GM23338 (cell line): ENCODE measurements at regions not wholly inside any gene's neighbourhood (a gene's known extent, or its start where the extent isn't known, plus 50 kb on each side); places are given as distances from the start of the nearest gene placed in this dataset.

Experiments
- ATAC-seq: fragments of 200-7000 bp; cut with Tn5 transposase; 3 replicates; pipeline ENCODE4 v1.9.1; 2020
- DNase-seq: peaks from one replicate; pipeline ENCODE4 v3.0.0-alpha.2; 2015; ENCODE audit warnings: low spot score
- H2AFZ ChIP-seq: fragments of 200-600 bp; sonication (generic); 2 replicates; pipeline ENCODE4 v1.8.0; 2016; ENCODE audit warnings: antibody characterized with exemption, mild to moderate bottlenecking, moderate library complexity
- H3F3A ChIP-seq: fragments of 200-600 bp; sonication (generic); replicated peaks from 2 replicates; pipeline ENCODE4 v1.8.0; 2017; ENCODE audit warnings: antibody characterized with exemption, mixed run types, low read depth
- H3K27ac ChIP-seq: fragments of 200-600 bp; sonication (generic); 2 replicates; pipeline ENCODE4 v1.6.1; 2016; ENCODE audit warnings: low read depth
- H3K27me3 ChIP-seq: fragments of 200-600 bp; sonication (generic); 2 replicates; pipeline ENCODE4 v1.8.0; 2016; ENCODE audit warnings: mild to moderate bottlenecking, mixed run types, moderate library complexity; ENCODE audit not compliant: insufficient read depth
- H3K36me3 ChIP-seq: fragments of 200-600 bp; sonication (generic); 2 replicates; pipeline ENCODE4 v1.8.0; 2016; ENCODE audit warnings: mild to moderate bottlenecking; ENCODE audit not compliant: insufficient read depth
- H3K4me1 ChIP-seq: fragments of 200-600 bp; sonication (generic); 2 replicates; pipeline ENCODE4 v1.8.0; 2016; ENCODE audit warnings: mild to moderate bottlenecking, moderate library complexity; ENCODE audit not compliant: insufficient read depth
- H3K4me2 ChIP-seq: fragments of 200-600 bp; sonication (generic); 2 replicates; pipeline ENCODE4 v1.7.1; 2017; ENCODE audit warnings: mixed run types
- H3K4me3 ChIP-seq: fragments of 200-600 bp; sonication (generic); 2 replicates; pipeline ENCODE4 v1.6.1; 2016; ENCODE audit warnings: mixed run types
- H3K79me2 ChIP-seq: fragments of 200-600 bp; sonication (generic); replicated peaks from 2 replicates; pipeline ENCODE4 v1.8.0; 2017; ENCODE audit warnings: mild to moderate bottlenecking; ENCODE audit not compliant: insufficient read depth
- H3K9me2 ChIP-seq: fragments of 200-600 bp; sonication (generic); 2 replicates; pipeline ENCODE4 v1.8.0; 2017; ENCODE audit not compliant: insufficient read depth
- H4K20me1 ChIP-seq: fragments of 200-600 bp; sonication (generic); replicated peaks from 2 replicates; pipeline ENCODE4 v1.8.0; 2017; ENCODE audit warnings: mild to moderate bottlenecking; ENCODE audit not compliant: insufficient read depth
- H3K27ac Mint-ChIP-seq: 2 replicates; pipeline ENCODE4 v1.8.0; 2020; ENCODE audit warnings: inconsistent platforms, mild to moderate bottlenecking, moderate library complexity, mixed read lengths
- H3K27me3 Mint-ChIP-seq: 3 replicates; pipeline ENCODE4 v1.8.0; 2022; ENCODE audit warnings: low read depth, mild to moderate bottlenecking, moderate library complexity, mixed read lengths, inconsistent platforms; ENCODE audit not compliant: insufficient read depth, poor library complexity
- H3K36me3 Mint-ChIP-seq: 3 replicates; pipeline ENCODE4 v1.8.0; 2021; ENCODE audit warnings: low read depth, mild to moderate bottlenecking, inconsistent platforms, moderate library complexity, mixed read lengths
- H3K4me1 Mint-ChIP-seq: 3 replicates; pipeline ENCODE4 v1.8.0; 2020; ENCODE audit warnings: mild to moderate bottlenecking, inconsistent platforms, mixed read lengths
- H3K4me3 Mint-ChIP-seq: 3 replicates; pipeline ENCODE4 v1.8.0; 2021; ENCODE audit warnings: moderate library complexity, mild to moderate bottlenecking, inconsistent platforms, mixed read lengths
- H3K9me3 Mint-ChIP-seq: 3 replicates; pipeline ENCODE4 v1.8.0; 2020; ENCODE audit warnings: moderate library complexity, mild to moderate bottlenecking, inconsistent platforms, mixed read lengths
- CREB1 ChIP-seq: fragments of 250-450 bp; sonication (Bioruptor Pico); IDR thresholded peaks from 2 replicates; pipeline ENCODE4 v1.5.0; 2020; ENCODE audit warnings: low read depth, mild to moderate bottlenecking, moderate library complexity
- CTCF ChIP-seq, 2 experiments: fragments of 200-600 bp in 1 of 2; sonication (generic) in 1 of 2; conservative IDR thresholded peaks; 2 replicates each; pipeline versions ENCODE4 v1.5.1 to v1.6.1; 2016 to 2017; ENCODE audit warnings: antibody characterized with exemption in 2 of 2, low read depth in 2 of 2, mild to moderate bottlenecking in 2 of 2, moderate library complexity in 1 of 2
- ETS1 ChIP-seq: IDR thresholded peaks from 2 replicates; pipeline ENCODE4 v1.6.1; 2016; ENCODE audit warnings: antibody characterized with exemption
- EZH2 ChIP-seq: fragments of 200-600 bp; sonication (generic); IDR thresholded peaks from one replicate; pipeline ENCODE4 v1.8.0; 2017; ENCODE audit warnings: antibody characterized with exemption, mild to moderate bottlenecking, low read depth; ENCODE audit not compliant: unreplicated experiment
- EZH2phosphoT487 ChIP-seq: fragments of 200-600 bp; sonication (generic); IDR thresholded peaks from one replicate; pipeline ENCODE4 v1.8.1; 2018; ENCODE audit warnings: antibody characterized with exemption; ENCODE audit not compliant: unreplicated experiment
- JUNB ChIP-seq: IDR thresholded peaks from one replicate; pipeline ENCODE4 v1.6.1; 2016; ENCODE audit warnings: antibody characterized with exemption; ENCODE audit not compliant: unreplicated experiment
- NANOG ChIP-seq: IDR thresholded peaks from 2 replicates; pipeline ENCODE4 v1.6.1; 2016; ENCODE audit warnings: antibody characterized with exemption, borderline replicate concordance
- POLR2AphosphoS5 ChIP-seq: IDR thresholded peaks from 2 replicates; pipeline ENCODE4 v1.6.1; 2016; ENCODE audit warnings: antibody characterized with exemption, low read depth
- REST ChIP-seq: IDR thresholded peaks from one replicate; pipeline ENCODE4 v1.6.1; 2018; ENCODE audit warnings: antibody characterized with exemption; ENCODE audit not compliant: unreplicated experiment
- STAT1 ChIP-seq: IDR thresholded peaks from one replicate; pipeline ENCODE4 v1.6.1; 2016; ENCODE audit warnings: antibody characterized with exemption; ENCODE audit not compliant: unreplicated experiment
- ZNF114 ChIP-seq: fragments of 250-450 bp; sonication (Bioruptor Pico); IDR thresholded peaks from 2 replicates; pipeline ENCODE4 v1.5.0; 2020; ENCODE audit warnings: mild to moderate bottlenecking, moderate library complexity
- ZNF331 ChIP-seq: fragments of 250-450 bp; sonication (Bioruptor Pico); IDR thresholded peaks from 2 replicates; pipeline ENCODE4 v1.5.0; 2020; ENCODE audit warnings: low read depth, mild to moderate bottlenecking, moderate library complexity
- ZNF462 ChIP-seq: fragments of 250-450 bp; sonication (Bioruptor Pico); IDR thresholded peaks from 2 replicates; pipeline ENCODE4 v1.5.0; 2020; ENCODE audit warnings: mild to moderate bottlenecking, moderate library complexity

GRCh38 chr18:55999641-56000040 lies 411.6 kb upstream of the TCF4 start:
- ATAC-seq (no peak), DNase-seq (peak; percentile 24)
- H4K20me1 ChIP-seq, result no peaks in the 10 kb centered on the region
- H3K27me3 ChIP-seq, result no peaks in the 10 kb centered on the region
- Mint-ChIP-seq H3K9me3 (no peaks in the 10 kb centered on the region), H3K4me1 (peaks cover 33% of the 10 kb centered on the region), H3K27me3 (peaks cover 4% of the 10 kb centered on the region), H3K36me3 (no peaks in the 10 kb centered on the region), H3K27ac (no peak overlapping the region; the same call in 1 of the 2 replicates), H3K4me3 (no peak overlapping the region)
- H3K27ac ChIP-seq, result 0 out of 2 replicates have a peak overlapping the region, but pooled peaks have one; percentile 4
- no peaks in the 10 kb centered on the region for H3F3A ChIP-seq
- no peak overlapping the region for H3K4me3 ChIP-seq
- H3K79me2 ChIP-seq, result no peaks in the 10 kb centered on the region
- H3K4me1 ChIP-seq, result peaks cover 29% of the 10 kb centered on the region
- no peak overlapping the region for H2AFZ ChIP-seq
- no peaks in the 10 kb centered on the region; the same call in 1 of the 2 replicates for H3K9me2 ChIP-seq
- H3K4me2 ChIP-seq, result no peak overlapping the region
- H3K36me3 ChIP-seq, result no peaks in the 10 kb centered on the region
- TF ChIP-seq ZNF331 (CRISPR knock-in tag) (no peak), EZH2phosphoT487 (no peak), ETS1 (no peak), STAT1 (no peak), CREB1 (CRISPR knock-in tag) (no peak), REST (no peak), ZNF114 (no peak), EZH2 (no peak), JUNB (no peak), CTCF (conservative IDR thresholded peaks at IDR 0.05; ENCODE audit: low read depth in 2 of 2) (no peak), POLR2AphosphoS5 (no peak), NANOG (no peak), ZNF462 (CRISPR knock-in tag) (no peak)
